ENCODE measurements at regions not wholly inside any gene's neighbourhood (a gene's known extent, or its start where the extent isn't known, plus 50 kb on each side); places are given as distances from the start of the nearest gene placed in this dataset.
A peak's percentile ranks its signal among the peaks of the same experiment; 100 is the strongest.

- no peak overlapping the region for H3K4me2 ChIP-seq (ENCODE audit: insufficient read depth, low read length, poor library complexity, severe bottlenecking)
- no peak overlapping the region for H3K4me3 ChIP-seq (ENCODE audit: low read length in 2 of 2)
- no peak overlapping the region for H2BK120ac ChIP-seq (ENCODE audit: low read depth, low read length)
- no peaks in the 10 kb centered on the region for H3K9me3 ChIP-seq (replicated peaks in 1 of 2; ENCODE audit: control insufficient read depth in 2 of 2, insufficient read depth in 1 of 2, low read depth in 1 of 2, low read length in 2 of 2)
- H3K4ac ChIP-seq (ENCODE audit: low read length), result no peak overlapping the region
- no peak overlapping the region for H3K9ac ChIP-seq (ENCODE audit: low read depth, low read length, poor library complexity)
- H3K36me3 ChIP-seq (replicated peaks in 1 of 2; ENCODE audit: control insufficient read depth in 2 of 2, insufficient read depth in 2 of 2, low read length in 2 of 2), result no peaks in the 10 kb centered on the region
- H4K91ac ChIP-seq (ENCODE audit: low read depth, low read length, poor library complexity), result no peak overlapping the region
- no peak overlapping the region for H2BK12ac ChIP-seq (ENCODE audit: low read length)
- no peak for DNase-seq (ENCODE audit: low spot score)
- no peak overlapping the region for H4K8ac ChIP-seq (ENCODE audit: low read depth, low read length)
- no peak overlapping the region for H3K14ac ChIP-seq (ENCODE audit: low read length)
- no peak overlapping the region for H3K18ac ChIP-seq (ENCODE audit: low read length)
- H3K79me1 ChIP-seq (ENCODE audit: low read depth, low read length), result no peaks in the 10 kb centered on the region
- H3K27me3 ChIP-seq (ENCODE audit: control insufficient read depth in 3 of 3, insufficient read depth in 3 of 3, low read depth in 1 of 3, low read length in 3 of 3), result peaks cover 0 to 26% (median 0%) of the 10 kb centered on the region in 3 experiments
- no peak overlapping the region for H2AFZ ChIP-seq (ENCODE audit: low read length)
- no peak overlapping the region for H3K23ac ChIP-seq (ENCODE audit: low read depth, low read length, poor library complexity)
- H3K4me1 ChIP-seq (ENCODE audit: control insufficient read depth in 2 of 2, insufficient read depth in 1 of 2, low read depth in 1 of 2, low read length in 2 of 2), result peaks cover 0 to 6% of the 10 kb centered on the region in 2 donors
- no peak overlapping the region for H3K27ac ChIP-seq (replicated peaks; ENCODE audit: low read length)
- no CpG with 5 or more reads among the region's 6 CpGs for WGBS, 2 donors (ENCODE audit: extremely low coverage in 2 of 2, insufficient read length in 2 of 2, insufficient replicate concordance in 1 of 2)
- H2BK5ac ChIP-seq (ENCODE audit: low read length), result no peak overlapping the region
- no peak overlapping the region for H2AK5ac ChIP-seq (ENCODE audit: low read depth, low read length)
- H2BK15ac ChIP-seq (ENCODE audit: low read length), result no peak overlapping the region
Observed at GRCh38 chr10:78925275-78925674, 143.5 kb upstream of the ZMIZ1 start.

DNA sequence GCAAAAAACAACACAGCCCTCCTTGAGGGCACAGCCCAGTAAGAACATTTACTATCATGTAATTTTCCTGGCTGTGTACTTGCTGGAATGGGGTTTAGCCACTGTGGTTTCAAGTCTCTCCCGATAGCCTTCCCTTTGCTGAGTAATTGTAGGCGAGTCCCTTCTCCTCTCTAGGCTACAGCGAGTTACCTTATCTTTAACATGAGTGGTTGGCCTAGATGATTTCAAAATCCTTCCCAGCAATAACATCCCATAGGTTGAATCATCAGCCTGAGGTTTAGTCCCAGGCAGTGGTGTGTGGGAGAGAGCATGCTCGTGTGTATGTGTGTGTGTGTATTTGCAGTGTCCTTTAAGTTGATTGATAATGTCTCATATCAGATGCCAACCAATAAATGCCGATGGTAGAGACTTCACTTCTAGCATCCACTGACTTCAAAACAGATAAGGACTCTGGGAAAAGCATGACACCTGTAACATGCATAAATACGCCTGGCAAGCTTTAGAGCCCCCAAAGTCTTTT lies 142.9 kb upstream of the ZMIZ1 start:
- peaks cover 0 to 6% of the 10 kb centered on the region in 2 donors for H3K4me1 ChIP-seq (ENCODE audit: control insufficient read depth in 2 of 2, insufficient read depth in 1 of 2, low read depth in 1 of 2, low read length in 2 of 2)
- no peak overlapping the region for H3K27ac ChIP-seq (replicated peaks; ENCODE audit: low read length)
- H3K36me3 ChIP-seq (replicated peaks in 1 of 2; ENCODE audit: control insufficient read depth in 2 of 2, insufficient read depth in 2 of 2, low read length in 2 of 2), result no peaks in the 10 kb centered on the region
- H4K91ac ChIP-seq (ENCODE audit: low read depth, low read length, poor library complexity), result no peak overlapping the region
- no peak overlapping the region for H2AK5ac ChIP-seq (ENCODE audit: low read depth, low read length)
- WGBS, 2 donors (ENCODE audit: extremely low coverage in 2 of 2, insufficient read length in 2 of 2, insufficient replicate concordance in 1 of 2), result no CpG with 5 or more reads among the region's 6 CpGs
- no peak for DNase-seq (ENCODE audit: low spot score)
- H3K23ac ChIP-seq (ENCODE audit: low read depth, low read length, poor library complexity), result no peak overlapping the region
- H3K9ac ChIP-seq (ENCODE audit: low read depth, low read length, poor library complexity), result no peak overlapping the region
- no peak overlapping the region for H3K18ac ChIP-seq (ENCODE audit: low read length)
- peaks cover 0 to 28% (median 0%) of the 10 kb centered on the region in 3 experiments for H3K27me3 ChIP-seq (ENCODE audit: control insufficient read depth in 3 of 3, insufficient read depth in 3 of 3, low read depth in 1 of 3, low read length in 3 of 3)
- H2BK12ac ChIP-seq (ENCODE audit: low read length), result no peak overlapping the region
- no peaks in the 10 kb centered on the region for H3K79me1 ChIP-seq (ENCODE audit: low read depth, low read length)
- H3K14ac ChIP-seq (ENCODE audit: low read length), result no peak overlapping the region
- H3K4me3 ChIP-seq (ENCODE audit: low read length in 2 of 2), result no peak overlapping the region
- H2BK15ac ChIP-seq (ENCODE audit: low read length), result no peak overlapping the region
- H2BK120ac ChIP-seq (ENCODE audit: low read depth, low read length), result no peak overlapping the region
- H3K9me3 ChIP-seq (replicated peaks in 1 of 2; ENCODE audit: control insufficient read depth in 2 of 2, insufficient read depth in 1 of 2, low read depth in 1 of 2, low read length in 2 of 2), result no peaks in the 10 kb centered on the region
- no peak overlapping the region for H3K4ac ChIP-seq (ENCODE audit: low read length)
- H2AFZ ChIP-seq (ENCODE audit: low read length), result no peak overlapping the region
- H4K8ac ChIP-seq (ENCODE audit: low read depth, low read length), result no peak overlapping the region
- H2BK5ac ChIP-seq (ENCODE audit: low read length), result no peak overlapping the region
- H3K4me2 ChIP-seq (ENCODE audit: insufficient read depth, low read length, poor library complexity, severe bottlenecking), result no peak overlapping the region

- H3K18ac ChIP-seq (ENCODE audit: low read length), result no peak overlapping the region
- no peak overlapping the region for H3K9ac ChIP-seq (ENCODE audit: low read depth, low read length, poor library complexity)
- no peak overlapping the region for H4K91ac ChIP-seq (ENCODE audit: low read depth, low read length, poor library complexity)
- H3K4ac ChIP-seq (ENCODE audit: low read length), result no peak overlapping the region
- no peaks in the 10 kb centered on the region for H3K36me3 ChIP-seq (replicated peaks in 1 of 2; ENCODE audit: control insufficient read depth in 2 of 2, insufficient read depth in 2 of 2, low read length in 2 of 2)
- no CpG with 5 or more reads among the region's 11 CpGs for WGBS, 2 donors (ENCODE audit: extremely low coverage in 2 of 2, insufficient read length in 2 of 2, insufficient replicate concordance in 1 of 2)
- H3K4me3 ChIP-seq (ENCODE audit: low read length in 2 of 2), result no peak overlapping the region
- no peak overlapping the region for H4K8ac ChIP-seq (ENCODE audit: low read depth, low read length)
- peaks cover 0 to 10% of the 10 kb centered on the region in 2 donors for H3K4me1 ChIP-seq (ENCODE audit: control insufficient read depth in 2 of 2, insufficient read depth in 1 of 2, low read depth in 1 of 2, low read length in 2 of 2)
- no peak overlapping the region for H3K4me2 ChIP-seq (ENCODE audit: insufficient read depth, low read length, poor library complexity, severe bottlenecking)
- no peak overlapping the region for H3K23ac ChIP-seq (ENCODE audit: low read depth, low read length, poor library complexity)
- no peak overlapping the region for H2BK12ac ChIP-seq (ENCODE audit: low read length)
- H3K14ac ChIP-seq (ENCODE audit: low read length), result no peak overlapping the region
- no peak overlapping the region for H3K27ac ChIP-seq (replicated peaks; ENCODE audit: low read length)
- no peak overlapping the region for H2AFZ ChIP-seq (ENCODE audit: low read length)
- H2AK5ac ChIP-seq (ENCODE audit: low read depth, low read length), result no peak overlapping the region
- no peaks in the 10 kb centered on the region for H3K79me1 ChIP-seq (ENCODE audit: low read depth, low read length)
- H2BK5ac ChIP-seq (ENCODE audit: low read length), result no peak overlapping the region
- no peak overlapping the region for H2BK120ac ChIP-seq (ENCODE audit: low read depth, low read length)
- no peak overlapping the region for H2BK15ac ChIP-seq (ENCODE audit: low read length)
- peaks cover 0 to 29% (median 0%) of the 10 kb centered on the region in 3 experiments for H3K27me3 ChIP-seq (ENCODE audit: control insufficient read depth in 3 of 3, insufficient read depth in 3 of 3, low read depth in 1 of 3, low read length in 3 of 3)
- H3K9me3 ChIP-seq (replicated peaks in 1 of 2; ENCODE audit: control insufficient read depth in 2 of 2, insufficient read depth in 1 of 2, low read depth in 1 of 2, low read length in 2 of 2), result no peaks in the 10 kb centered on the region
- no peak for DNase-seq (ENCODE audit: low spot score)
Observed at GRCh38 chr10:78927257-78927995, 141.3 kb upstream of the ZMIZ1 start.

GRCh38 chr10:78928330-78928729 lies 140.4 kb upstream of the ZMIZ1 start:
- no peak overlapping the region for H3K23ac ChIP-seq (ENCODE audit: low read depth, low read length, poor library complexity)
- no peak overlapping the region for H3K4ac ChIP-seq (ENCODE audit: low read length)
- H3K14ac ChIP-seq (ENCODE audit: low read length), result no peak overlapping the region
- peaks cover 0 to 10% of the 10 kb centered on the region in 2 donors for H3K4me1 ChIP-seq (ENCODE audit: control insufficient read depth in 2 of 2, insufficient read depth in 1 of 2, low read depth in 1 of 2, low read length in 2 of 2)
- H3K27ac ChIP-seq (replicated peaks; ENCODE audit: low read length), result no peak overlapping the region
- no peak overlapping the region for H3K18ac ChIP-seq (ENCODE audit: low read length)
- H3K36me3 ChIP-seq (replicated peaks in 1 of 2; ENCODE audit: control insufficient read depth in 2 of 2, insufficient read depth in 2 of 2, low read length in 2 of 2), result no peaks in the 10 kb centered on the region
- DNase-seq (ENCODE audit: low spot score), result no peak
- H4K8ac ChIP-seq (ENCODE audit: low read depth, low read length), result no peak overlapping the region
- peak overlapping the region; percentile 23 for H2AK5ac ChIP-seq (ENCODE audit: low read depth, low read length)
- no peak overlapping the region for H3K4me2 ChIP-seq (ENCODE audit: insufficient read depth, low read length, poor library complexity, severe bottlenecking)
- no peak overlapping the region for H2AFZ ChIP-seq (ENCODE audit: low read length)
- no peak overlapping the region for H2BK15ac ChIP-seq (ENCODE audit: low read length)
- H3K27me3 ChIP-seq (ENCODE audit: control insufficient read depth in 3 of 3, insufficient read depth in 3 of 3, low read depth in 1 of 3, low read length in 3 of 3), result peaks cover 0 to 26% (median 0%) of the 10 kb centered on the region in 3 experiments
- H2BK5ac ChIP-seq (ENCODE audit: low read length), result no peak overlapping the region
- no CpG with 5 or more reads among the region's 3 CpGs for WGBS, 2 donors (ENCODE audit: extremely low coverage in 2 of 2, insufficient read length in 2 of 2, insufficient replicate concordance in 1 of 2)
- H3K79me1 ChIP-seq (ENCODE audit: low read depth, low read length), result no peaks in the 10 kb centered on the region
- H2BK12ac ChIP-seq (ENCODE audit: low read length), result no peak overlapping the region
- no peaks in the 10 kb centered on the region for H3K9me3 ChIP-seq (replicated peaks in 1 of 2; ENCODE audit: control insufficient read depth in 2 of 2, insufficient read depth in 1 of 2, low read depth in 1 of 2, low read length in 2 of 2)
- no peak overlapping the region for H4K91ac ChIP-seq (ENCODE audit: low read depth, low read length, poor library complexity)
- H3K9ac ChIP-seq (ENCODE audit: low read depth, low read length, poor library complexity), result no peak overlapping the region
- H3K4me3 ChIP-seq (ENCODE audit: low read length in 2 of 2), result no peak overlapping the region
- H2BK120ac ChIP-seq (ENCODE audit: low read depth, low read length), result no peak overlapping the region

Measured in neuronal stem cell (in vitro differentiated cells).